HepG2 (cell line): ENCODE measurements at regions not wholly inside any gene's neighbourhood (a gene's known extent, or its start where the extent isn't known, plus 50 kb on each side); places are given as distances from the start of the nearest gene placed in this dataset.

Experiments
- FOXP1 ChIP-seq, 2 experiments: fragments of 450-650 bp in 1 of 2; IDR thresholded peaks; 2 replicates each; pipeline ENCODE4 v1.6.1; 2017 to 2018; ENCODE audit warnings: antibody characterized with exemption in 1 of 2
- HNF1B ChIP-seq: sonication (generic); formaldehyde crosslinking; IDR thresholded peaks from 2 replicates; pipeline ENCODE4 v1.5.1; 2020; ENCODE audit warnings: mild to moderate bottlenecking, moderate library complexity, missing genetic modification reagents
- JDP2 ChIP-seq: sonication (generic); formaldehyde crosslinking; IDR thresholded peaks from 2 replicates; pipeline ENCODE4 v1.8.1; 2022; ENCODE audit warnings: missing genetic modification reagents, borderline replicate concordance
- NCOR1 ChIP-seq: fragments of 200-600 bp; sonication (generic); IDR thresholded peaks from 2 replicates; pipeline ENCODE4 v1.7.0; 2017; ENCODE audit warnings: antibody characterized with exemption, low read length, borderline replicate concordance
- THRA ChIP-seq: sonication (generic); formaldehyde crosslinking; IDR thresholded peaks from 2 replicates; pipeline ENCODE4 v1.4.0; 2020; ENCODE audit warnings: missing genetic modification reagents, borderline replicate concordance
- ZMYM4 ChIP-seq: sonication (generic); formaldehyde crosslinking; IDR thresholded peaks from 2 replicates; pipeline ENCODE4 v1.8.1; 2023; ENCODE audit warnings: mild to moderate bottlenecking, missing genetic modification reagents
- ZNF326 ChIP-seq: sonication (generic); formaldehyde crosslinking; IDR thresholded peaks from 2 replicates; pipeline ENCODE4 v1.4.0; 2020; ENCODE audit warnings: missing genetic modification reagents, borderline replicate concordance
- ZNF7 ChIP-seq: IDR thresholded peaks from 2 replicates; pipeline ENCODE4 v1.6.1; 2016; ENCODE audit warnings: missing biosample characterization, missing genetic modification reagents
- ZSCAN29 ChIP-seq: sonication (generic); formaldehyde crosslinking; conservative IDR thresholded peaks from 2 replicates; pipeline ENCODE4 v1.4.0; 2020; ENCODE audit warnings: mild to moderate bottlenecking, missing genetic modification reagents
- TF ChIP-seq, protein P1 (sequence below): sonication (generic); formaldehyde crosslinking; IDR thresholded peaks from 2 replicates; pipeline ENCODE4 v1.4.0; 2020; ENCODE audit warnings: mild to moderate bottlenecking, missing genetic modification reagents
- TF ChIP-seq, protein P2 (sequence below), 2 experiments: IDR thresholded peaks; 2 replicates each; pipeline ENCODE4 v1.6.1; 2011 to 2012; ENCODE audit warnings: low read length in 2 of 2, borderline replicate concordance in 1 of 2, low read depth in 1 of 2, mild to moderate bottlenecking in 1 of 2, moderate library complexity in 1 of 2
- TF ChIP-seq, protein P3 (sequence below): sonication (generic); formaldehyde crosslinking; IDR thresholded peaks from 2 replicates; pipeline ENCODE4 v1.4.0; 2020; ENCODE audit warnings: missing genetic modification reagents, mild to moderate bottlenecking, borderline replicate concordance
- TF ChIP-seq, protein P4 (sequence below): sonication (generic); formaldehyde crosslinking; IDR thresholded peaks from 2 replicates; pipeline ENCODE4 v1.4.0; 2020; ENCODE audit warnings: low read depth, mild to moderate bottlenecking, missing genetic modification reagents

GRCh38 chr10:28915989-28916588 lies 238.8 kb downstream of the BAMBI start (continued):
- TF ChIP-seq THRA (CRISPR knock-in tag) (peak; percentile 15; the same call in 1 of the 2 replicates), ZMYM4 (CRISPR knock-in tag) (peak; percentile 66), JDP2 (CRISPR knock-in tag) (no peak), ZSCAN29 (CRISPR knock-in tag) (peak; percentile 98), ZNF326 (CRISPR knock-in tag) (no peak), ZNF7 (no peak), FOXP1 (IDR thresholded peaks at IDR 0.05) (no peak), FOXP1 (CRISPR knock-in tag; IDR thresholded peaks at IDR 0.05) (peak; percentile 73; the same call in 1 of the 2 replicates), NCOR1 (peak; percentile 33; the same call in 1 of the 2 replicates), HNF1B (0 out of 2 replicates have a peak, but pooled peaks have one; percentile 47)
- TF ChIP-seq, protein P1, sequence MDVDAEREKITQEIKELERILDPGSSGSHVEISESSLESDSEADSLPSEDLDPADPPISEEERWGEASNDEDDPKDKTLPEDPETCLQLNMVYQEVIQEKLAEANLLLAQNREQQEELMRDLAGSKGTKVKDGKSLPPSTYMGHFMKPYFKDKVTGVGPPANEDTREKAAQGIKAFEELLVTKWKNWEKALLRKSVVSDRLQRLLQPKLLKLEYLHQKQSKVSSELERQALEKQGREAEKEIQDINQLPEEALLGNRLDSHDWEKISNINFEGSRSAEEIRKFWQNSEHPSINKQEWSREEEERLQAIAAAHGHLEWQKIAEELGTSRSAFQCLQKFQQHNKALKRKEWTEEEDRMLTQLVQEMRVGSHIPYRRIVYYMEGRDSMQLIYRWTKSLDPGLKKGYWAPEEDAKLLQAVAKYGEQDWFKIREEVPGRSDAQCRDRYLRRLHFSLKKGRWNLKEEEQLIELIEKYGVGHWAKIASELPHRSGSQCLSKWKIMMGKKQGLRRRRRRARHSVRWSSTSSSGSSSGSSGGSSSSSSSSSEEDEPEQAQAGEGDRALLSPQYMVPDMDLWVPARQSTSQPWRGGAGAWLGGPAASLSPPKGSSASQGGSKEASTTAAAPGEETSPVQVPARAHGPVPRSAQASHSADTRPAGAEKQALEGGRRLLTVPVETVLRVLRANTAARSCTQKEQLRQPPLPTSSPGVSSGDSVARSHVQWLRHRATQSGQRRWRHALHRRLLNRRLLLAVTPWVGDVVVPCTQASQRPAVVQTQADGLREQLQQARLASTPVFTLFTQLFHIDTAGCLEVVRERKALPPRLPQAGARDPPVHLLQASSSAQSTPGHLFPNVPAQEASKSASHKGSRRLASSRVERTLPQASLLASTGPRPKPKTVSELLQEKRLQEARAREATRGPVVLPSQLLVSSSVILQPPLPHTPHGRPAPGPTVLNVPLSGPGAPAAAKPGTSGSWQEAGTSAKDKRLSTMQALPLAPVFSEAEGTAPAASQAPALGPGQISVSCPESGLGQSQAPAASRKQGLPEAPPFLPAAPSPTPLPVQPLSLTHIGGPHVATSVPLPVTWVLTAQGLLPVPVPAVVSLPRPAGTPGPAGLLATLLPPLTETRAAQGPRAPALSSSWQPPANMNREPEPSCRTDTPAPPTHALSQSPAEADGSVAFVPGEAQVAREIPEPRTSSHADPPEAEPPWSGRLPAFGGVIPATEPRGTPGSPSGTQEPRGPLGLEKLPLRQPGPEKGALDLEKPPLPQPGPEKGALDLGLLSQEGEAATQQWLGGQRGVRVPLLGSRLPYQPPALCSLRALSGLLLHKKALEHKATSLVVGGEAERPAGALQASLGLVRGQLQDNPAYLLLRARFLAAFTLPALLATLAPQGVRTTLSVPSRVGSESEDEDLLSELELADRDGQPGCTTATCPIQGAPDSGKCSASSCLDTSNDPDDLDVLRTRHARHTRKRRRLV (CRISPR knock-in tag), result no peak
- TF ChIP-seq, protein P2, sequence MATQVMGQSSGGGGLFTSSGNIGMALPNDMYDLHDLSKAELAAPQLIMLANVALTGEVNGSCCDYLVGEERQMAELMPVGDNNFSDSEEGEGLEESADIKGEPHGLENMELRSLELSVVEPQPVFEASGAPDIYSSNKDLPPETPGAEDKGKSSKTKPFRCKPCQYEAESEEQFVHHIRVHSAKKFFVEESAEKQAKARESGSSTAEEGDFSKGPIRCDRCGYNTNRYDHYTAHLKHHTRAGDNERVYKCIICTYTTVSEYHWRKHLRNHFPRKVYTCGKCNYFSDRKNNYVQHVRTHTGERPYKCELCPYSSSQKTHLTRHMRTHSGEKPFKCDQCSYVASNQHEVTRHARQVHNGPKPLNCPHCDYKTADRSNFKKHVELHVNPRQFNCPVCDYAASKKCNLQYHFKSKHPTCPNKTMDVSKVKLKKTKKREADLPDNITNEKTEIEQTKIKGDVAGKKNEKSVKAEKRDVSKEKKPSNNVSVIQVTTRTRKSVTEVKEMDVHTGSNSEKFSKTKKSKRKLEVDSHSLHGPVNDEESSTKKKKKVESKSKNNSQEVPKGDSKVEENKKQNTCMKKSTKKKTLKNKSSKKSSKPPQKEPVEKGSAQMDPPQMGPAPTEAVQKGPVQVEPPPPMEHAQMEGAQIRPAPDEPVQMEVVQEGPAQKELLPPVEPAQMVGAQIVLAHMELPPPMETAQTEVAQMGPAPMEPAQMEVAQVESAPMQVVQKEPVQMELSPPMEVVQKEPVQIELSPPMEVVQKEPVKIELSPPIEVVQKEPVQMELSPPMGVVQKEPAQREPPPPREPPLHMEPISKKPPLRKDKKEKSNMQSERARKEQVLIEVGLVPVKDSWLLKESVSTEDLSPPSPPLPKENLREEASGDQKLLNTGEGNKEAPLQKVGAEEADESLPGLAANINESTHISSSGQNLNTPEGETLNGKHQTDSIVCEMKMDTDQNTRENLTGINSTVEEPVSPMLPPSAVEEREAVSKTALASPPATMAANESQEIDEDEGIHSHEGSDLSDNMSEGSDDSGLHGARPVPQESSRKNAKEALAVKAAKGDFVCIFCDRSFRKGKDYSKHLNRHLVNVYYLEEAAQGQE (IDR thresholded peaks at IDR 0.05; ENCODE audit: borderline replicate concordance in 1 of 2, low read depth in 1 of 2, low read length in 2 of 2), result peak in 1 of 2 experiments; percentile 76; a peak in 2 of 4 replicates
- TF ChIP-seq, protein P3, sequence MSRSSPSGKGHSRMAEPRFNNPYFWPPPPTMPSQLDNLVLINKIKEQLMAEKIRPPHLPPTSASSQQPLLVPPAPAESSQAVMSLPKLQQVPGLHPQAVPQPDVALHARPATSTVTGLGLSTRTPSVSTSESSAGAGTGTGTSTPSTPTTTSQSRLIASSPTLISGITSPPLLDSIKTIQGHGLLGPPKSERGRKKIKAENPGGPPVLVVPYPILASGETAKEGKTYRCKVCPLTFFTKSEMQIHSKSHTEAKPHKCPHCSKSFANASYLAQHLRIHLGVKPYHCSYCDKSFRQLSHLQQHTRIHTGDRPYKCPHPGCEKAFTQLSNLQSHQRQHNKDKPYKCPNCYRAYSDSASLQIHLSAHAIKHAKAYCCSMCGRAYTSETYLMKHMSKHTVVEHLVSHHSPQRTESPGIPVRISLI, result peak; percentile 35; the same call in 1 of the 2 replicates
- TF ChIP-seq, protein P4, sequence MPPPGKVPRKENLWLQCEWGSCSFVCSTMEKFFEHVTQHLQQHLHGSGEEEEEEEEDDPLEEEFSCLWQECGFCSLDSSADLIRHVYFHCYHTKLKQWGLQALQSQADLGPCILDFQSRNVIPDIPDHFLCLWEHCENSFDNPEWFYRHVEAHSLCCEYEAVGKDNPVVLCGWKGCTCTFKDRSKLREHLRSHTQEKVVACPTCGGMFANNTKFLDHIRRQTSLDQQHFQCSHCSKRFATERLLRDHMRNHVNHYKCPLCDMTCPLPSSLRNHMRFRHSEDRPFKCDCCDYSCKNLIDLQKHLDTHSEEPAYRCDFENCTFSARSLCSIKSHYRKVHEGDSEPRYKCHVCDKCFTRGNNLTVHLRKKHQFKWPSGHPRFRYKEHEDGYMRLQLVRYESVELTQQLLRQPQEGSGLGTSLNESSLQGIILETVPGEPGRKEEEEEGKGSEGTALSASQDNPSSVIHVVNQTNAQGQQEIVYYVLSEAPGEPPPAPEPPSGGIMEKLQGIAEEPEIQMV (CRISPR knock-in tag), result no peak
